CD4-positive, alpha-beta T cell (primary cell): ENCODE measurements at regions not wholly inside any gene's neighbourhood (a gene's known extent, or its start where the extent isn't known, plus 50 kb on each side); places are given as distances from the start of the nearest gene placed in this dataset.

ENCODE experiments used
- ATAC-seq: fragments of 200-7000 bp; cut with Tn5 transposase; one replicate; pipeline ENCODE4 v1.10.0; 2022; ENCODE audit warnings: mild to moderate bottlenecking; ENCODE audit not compliant: poor library complexity
- CTCF ChIA-PET: fragments of 350-600 bp; sonication (Branson Sonifier 250); formaldehyde crosslinking; loops from one replicate; lab custom pipeline; 2021; ENCODE audit warnings: antibody characterized with exemption, inconsistent platforms; lab: Charles Lee
- POLR2A ChIA-PET: fragments of 350-600 bp; sonication (Branson Sonifier 250); formaldehyde crosslinking; loops from one replicate; lab custom pipeline; 2021; ENCODE audit warnings: antibody characterized with exemption, inconsistent platforms; lab: Charles Lee
- DNase-seq, 14 experiments: peaks; one replicate each; pipeline ENCODE4 v3.0.0-alpha.2; 2013 to 2020; ENCODE audit warnings: mixed read lengths in 2 of 14
- H3K27ac ChIP-seq, 2 donors: one replicate each; pipeline versions ENCODE4 v1.5.1 to v1.7.0; 2013; ENCODE audit warnings: low read length in 2 of 2, low read depth in 1 of 2, mild to moderate bottlenecking in 1 of 2
- H3K27me3 ChIP-seq, 2 experiments: 1 replicate in 1 of 2; 2 replicates in 1 of 2; pipeline versions ENCODE4 v1.6.1 to v1.7.0; 2013; ENCODE audit warnings: low read length in 2 of 2, control low read depth in 1 of 2, mild to moderate bottlenecking in 1 of 2, moderate library complexity in 1 of 2; ENCODE audit not compliant: insufficient read depth in 2 of 2, control insufficient read depth in 1 of 2
- H3K36me3 ChIP-seq: one replicate; pipeline ENCODE4 v1.6.1; 2013; ENCODE audit warnings: low read length, control low read depth; ENCODE audit not compliant: insufficient read depth
- H3K4me1 ChIP-seq: one replicate; pipeline ENCODE4 v1.6.1; 2013; ENCODE audit warnings: low read length, control low read depth; ENCODE audit not compliant: insufficient read depth
- H3K4me3 ChIP-seq: one replicate; pipeline ENCODE4 v1.5.1; 2013; ENCODE audit warnings: mild to moderate bottlenecking, low read length, moderate library complexity
- H3K9me3 ChIP-seq, 2 experiments: 1 replicate in 1 of 2; 2 replicates in 1 of 2; pipeline versions ENCODE4 v1.6.1 to v1.7.0; 2013; ENCODE audit warnings: low read length in 2 of 2, mild to moderate bottlenecking in 2 of 2, control low read depth in 1 of 2, moderate library complexity in 1 of 2; ENCODE audit not compliant: control insufficient read depth in 1 of 2, insufficient read depth in 1 of 2
- H3K27ac Mint-ChIP-seq: one replicate; pipeline ENCODE4 v1.8.0; 2020; ENCODE audit warnings: mixed read lengths
- H3K27me3 Mint-ChIP-seq: one replicate; pipeline ENCODE4 v1.8.0; 2021; ENCODE audit warnings: mixed read lengths
- H3K36me3 Mint-ChIP-seq: one replicate; pipeline ENCODE4 v1.8.0; 2021; ENCODE audit warnings: low read depth, mixed read lengths
- H3K4me1 Mint-ChIP-seq: one replicate; pipeline ENCODE4 v1.8.0; 2021; ENCODE audit warnings: low read depth, mixed read lengths
- H3K4me3 Mint-ChIP-seq: one replicate; pipeline ENCODE4 v1.8.0; 2020; ENCODE audit warnings: mild to moderate bottlenecking, mixed read lengths
- H3K9me3 Mint-ChIP-seq: one replicate; pipeline ENCODE4 v1.8.0; 2020; ENCODE audit warnings: mixed read lengths
- intact Hi-C, 2 experiments: fragments of 100-400 bp; cut with DNase I in 1 of 2; cut with micrococcal nuclease in 1 of 2; formaldehyde crosslinking; loops; one replicate each; pipeline versions ENCODE4 v1.15.1 to v1.9.0; 2023 to 2025; cut with DNase I, micrococcal nuclease
- TF ChIP-seq, protein P1 (sequence below): fragments of 200-600 bp; IDR thresholded peaks from one replicate; pipeline ENCODE4 v1.8.0; 2022; ENCODE audit warnings: antibody characterized with exemption, mild to moderate bottlenecking

DNA sequence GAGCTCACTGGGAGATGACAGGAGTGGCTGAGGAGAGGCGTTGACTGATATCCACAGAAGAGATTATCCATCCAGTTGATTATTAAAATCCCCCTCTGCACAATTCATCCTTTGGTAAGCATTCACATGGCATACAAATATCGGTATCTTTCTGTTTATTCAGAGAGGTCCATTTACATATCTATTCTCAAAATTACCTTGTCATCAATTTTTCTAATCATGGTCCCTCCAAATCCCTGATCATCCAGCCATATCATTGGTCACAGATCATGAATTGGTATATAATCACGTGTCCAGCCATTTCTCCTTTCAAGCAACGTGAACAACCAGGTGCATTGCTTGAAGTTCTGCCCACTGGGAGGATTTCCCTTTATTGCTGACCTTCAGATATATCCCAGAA lies 1321.0 kb downstream of the ROBO2 start:
- Histone ChIP-seq H3K27me3 (no peaks in the 10 kb centered on the region), H3K4me1 (no peaks in the 10 kb centered on the region), H3K4me3 (no peak overlapping the region), H3K9me3 (peaks cover 0 to 10% of the 10 kb centered on the region in 2 experiments), H3K36me3 (no peaks in the 10 kb centered on the region), H3K27ac (no peak overlapping the region)
- POLR2A ChIA-PET = no interaction called here
- H3K4me1 Mint-ChIP-seq = no peaks in the 10 kb centered on the region
- no peak overlapping the region for H3K4me3 Mint-ChIP-seq
- TF ChIP-seq, protein P1, sequence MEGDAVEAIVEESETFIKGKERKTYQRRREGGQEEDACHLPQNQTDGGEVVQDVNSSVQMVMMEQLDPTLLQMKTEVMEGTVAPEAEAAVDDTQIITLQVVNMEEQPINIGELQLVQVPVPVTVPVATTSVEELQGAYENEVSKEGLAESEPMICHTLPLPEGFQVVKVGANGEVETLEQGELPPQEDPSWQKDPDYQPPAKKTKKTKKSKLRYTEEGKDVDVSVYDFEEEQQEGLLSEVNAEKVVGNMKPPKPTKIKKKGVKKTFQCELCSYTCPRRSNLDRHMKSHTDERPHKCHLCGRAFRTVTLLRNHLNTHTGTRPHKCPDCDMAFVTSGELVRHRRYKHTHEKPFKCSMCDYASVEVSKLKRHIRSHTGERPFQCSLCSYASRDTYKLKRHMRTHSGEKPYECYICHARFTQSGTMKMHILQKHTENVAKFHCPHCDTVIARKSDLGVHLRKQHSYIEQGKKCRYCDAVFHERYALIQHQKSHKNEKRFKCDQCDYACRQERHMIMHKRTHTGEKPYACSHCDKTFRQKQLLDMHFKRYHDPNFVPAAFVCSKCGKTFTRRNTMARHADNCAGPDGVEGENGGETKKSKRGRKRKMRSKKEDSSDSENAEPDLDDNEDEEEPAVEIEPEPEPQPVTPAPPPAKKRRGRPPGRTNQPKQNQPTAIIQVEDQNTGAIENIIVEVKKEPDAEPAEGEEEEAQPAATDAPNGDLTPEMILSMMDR = no peak
- DNase-seq (no peak), ATAC-seq (no peak)
- no peaks in the 10 kb centered on the region for H3K27me3 Mint-ChIP-seq
- H3K36me3 Mint-ChIP-seq = no peaks in the 10 kb centered on the region
- CTCF ChIA-PET = no interaction called here
- intact Hi-C loops = no loop called here
- H3K9me3 Mint-ChIP-seq = peaks cover 15% of the 10 kb centered on the region
- no peak overlapping the region for H3K27ac Mint-ChIP-seq

DNA sequence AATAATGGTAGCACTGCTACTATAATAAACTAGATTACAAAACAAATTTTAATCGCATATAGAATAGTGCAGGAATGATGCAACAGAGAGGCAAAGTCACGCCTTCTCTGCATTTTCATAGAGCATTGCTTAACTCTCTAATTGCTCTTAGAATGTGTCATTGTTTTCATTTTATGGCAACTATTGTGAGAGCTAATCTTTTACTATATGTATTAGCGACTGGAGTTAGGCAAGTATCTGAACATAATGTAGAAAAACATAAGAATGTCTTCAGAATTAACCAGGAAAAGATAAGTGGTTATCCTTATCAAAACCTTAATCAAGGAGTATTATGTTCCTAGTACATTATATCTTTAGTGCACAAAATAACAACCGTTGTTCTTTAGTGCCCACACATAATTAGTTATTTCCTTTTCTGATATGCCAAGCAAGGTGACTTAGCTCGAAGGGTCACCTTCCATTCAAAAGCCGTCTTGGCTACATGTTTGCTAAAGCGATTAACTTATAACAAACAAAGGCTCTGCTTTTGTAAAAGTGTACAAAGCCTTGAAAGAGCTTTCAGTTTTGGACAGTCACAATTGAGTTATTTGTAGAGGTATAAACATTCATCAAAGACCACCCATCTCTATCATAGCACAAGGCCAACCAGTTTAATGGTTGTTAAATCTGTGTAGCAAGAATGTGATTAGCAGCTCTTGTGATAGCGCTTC lies 1328.9 kb downstream of the ROBO2 start:
- ChIA-PET CTCF (no interaction called here), POLR2A (no interaction called here)
- Histone ChIP-seq H3K27me3 (no peaks in the 10 kb centered on the region), H3K36me3 (no peaks in the 10 kb centered on the region), H3K27ac (no peak overlapping the region), H3K9me3 (peaks cover 4 to 10% of the 10 kb centered on the region in 2 experiments), H3K4me3 (no peak overlapping the region), H3K4me1 (no peaks in the 10 kb centered on the region)
- ATAC-seq = no peak
- TF ChIP-seq, protein P1 = no peak
- Mint-ChIP-seq H3K27ac (no peak overlapping the region), H3K9me3 (peaks cover 6% of the 10 kb centered on the region), H3K27me3 (no peaks in the 10 kb centered on the region), H3K36me3 (no peaks in the 10 kb centered on the region), H3K4me1 (no peaks in the 10 kb centered on the region), H3K4me3 (no peak overlapping the region)
- intact Hi-C loops = no loop called here
- no peak for DNase-seq

GRCh38 chr3:78390221-78390620 lies 1350.3 kb downstream of the ROBO2 start:
- no peaks in the 10 kb centered on the region for H3K27me3 Mint-ChIP-seq
- DNase-seq (no peak), ATAC-seq (no peak)
- H3K4me1 Mint-ChIP-seq = no peaks in the 10 kb centered on the region
- POLR2A ChIA-PET = no interaction called here
- no peak overlapping the region for H3K4me3 Mint-ChIP-seq
- no peaks in the 10 kb centered on the region for H3K36me3 Mint-ChIP-seq
- intact Hi-C loops = no loop called here
- CTCF ChIA-PET = no interaction called here
- TF ChIP-seq, protein P1 = no peak
- no peak overlapping the region for H3K4me3 ChIP-seq
- H3K36me3 ChIP-seq = no peaks in the 10 kb centered on the region
- no peak overlapping the region for H3K27ac Mint-ChIP-seq
- no peaks in the 10 kb centered on the region for H3K27me3 ChIP-seq
- H3K9me3 Mint-ChIP-seq = peaks cover 16% of the 10 kb centered on the region
- H3K4me1 ChIP-seq = no peaks in the 10 kb centered on the region
- H3K9me3 ChIP-seq = peaks cover 7 to 15% of the 10 kb centered on the region in 2 experiments
- H3K27ac ChIP-seq = no peak overlapping the region
